Glutamatergic neuron (in vitro differentiated cells): ENCODE measurements at regions not wholly inside any gene's neighbourhood (a gene's known extent, or its start where the extent isn't known, plus 50 kb on each side); places are given as distances from the start of the nearest gene placed in this dataset.

Source experiments
- DNase-seq: peaks from one replicate; pipeline ENCODE4 v3.0.0; 2022
- H3K27ac Mint-ChIP-seq: one replicate; pipeline ENCODE4 v1.8.0; 2020; ENCODE audit warnings: mild to moderate bottlenecking, mixed read lengths, inconsistent platforms; ENCODE audit not compliant: unreplicated experiment
- H3K27me3 Mint-ChIP-seq: one replicate; pipeline ENCODE4 v1.8.0; 2020; ENCODE audit warnings: mild to moderate bottlenecking, moderate library complexity, mixed read lengths, inconsistent platforms; ENCODE audit not compliant: unreplicated experiment
- H3K36me3 Mint-ChIP-seq: one replicate; pipeline ENCODE4 v1.8.0; 2020; ENCODE audit warnings: mild to moderate bottlenecking, mixed read lengths, inconsistent platforms; ENCODE audit not compliant: unreplicated experiment
- H3K4me1 Mint-ChIP-seq: one replicate; pipeline ENCODE4 v1.8.0; 2020; ENCODE audit warnings: mild to moderate bottlenecking, low read depth, mixed read lengths, inconsistent platforms; ENCODE audit not compliant: unreplicated experiment
- H3K4me3 Mint-ChIP-seq: one replicate; pipeline ENCODE4 v1.8.0; 2020; ENCODE audit warnings: mild to moderate bottlenecking, mixed read lengths, inconsistent platforms; ENCODE audit not compliant: unreplicated experiment
- H3K9me3 Mint-ChIP-seq: one replicate; pipeline ENCODE4 v1.8.0; 2020; ENCODE audit warnings: mild to moderate bottlenecking, moderate library complexity, mixed read lengths, inconsistent platforms; ENCODE audit not compliant: unreplicated experiment
- CTCF ChIP-seq: fragments of 200-600 bp; sonication (generic); IDR thresholded peaks from one replicate; pipeline ENCODE4 v1.5.0; 2021; ENCODE audit not compliant: partially characterized antibody, unreplicated experiment

GRCh38 chr5:82817897-82818676 lies 259.1 kb downstream of the TMEM167A start:
- H3K36me3 Mint-ChIP-seq = no peaks in the 10 kb centered on the region
- no peak for TF ChIP-seq CTCF
- no peaks in the 10 kb centered on the region for H3K27me3 Mint-ChIP-seq
- no peak overlapping the region for H3K27ac Mint-ChIP-seq
- H3K4me3 Mint-ChIP-seq = no peak overlapping the region
- no peak for DNase-seq
- H3K9me3 Mint-ChIP-seq = no peaks in the 10 kb centered on the region
- H3K4me1 Mint-ChIP-seq = peaks cover 14% of the 10 kb centered on the region

- Mint-ChIP-seq H3K36me3 (no peaks in the 10 kb centered on the region), H3K4me3 (no peak overlapping the region), H3K27me3 (no peaks in the 10 kb centered on the region), H3K4me1 (peaks cover 17% of the 10 kb centered on the region), H3K27ac (no peak overlapping the region), H3K9me3 (no peaks in the 10 kb centered on the region)
- no peak for DNase-seq
- TF ChIP-seq CTCF = no peak
Measured at GRCh38 chr5:82816926-82817325, 260.3 kb downstream of the TMEM167A start.

GRCh38 chr5:82815871-82816270 lies 261.3 kb downstream of the TMEM167A start:
- no peak for TF ChIP-seq CTCF
- no peaks in the 10 kb centered on the region for H3K9me3 Mint-ChIP-seq
- H3K36me3 Mint-ChIP-seq = no peaks in the 10 kb centered on the region
- DNase-seq = no peak
- H3K27ac Mint-ChIP-seq = no peak overlapping the region
- peaks cover 18% of the 10 kb centered on the region for H3K4me1 Mint-ChIP-seq
- no peak overlapping the region for H3K4me3 Mint-ChIP-seq
- no peaks in the 10 kb centered on the region for H3K27me3 Mint-ChIP-seq

GRCh38 chr5:82813861-82814260 lies 263.3 kb downstream of the TMEM167A start:
- Mint-ChIP-seq H3K4me1 (peaks cover 18% of the 10 kb centered on the region), H3K36me3 (no peaks in the 10 kb centered on the region), H3K27ac (no peak overlapping the region), H3K4me3 (no peak overlapping the region), H3K9me3 (no peaks in the 10 kb centered on the region), H3K27me3 (no peaks in the 10 kb centered on the region)
- no peak for TF ChIP-seq CTCF
- DNase-seq = no peak

- no peak for DNase-seq
- H3K27me3 Mint-ChIP-seq = no peaks in the 10 kb centered on the region
- H3K4me1 Mint-ChIP-seq = peaks cover 18% of the 10 kb centered on the region
- peak overlapping the region; percentile 56 for H3K27ac Mint-ChIP-seq
- no peak for TF ChIP-seq CTCF
- no peaks in the 10 kb centered on the region for H3K36me3 Mint-ChIP-seq
- H3K4me3 Mint-ChIP-seq = no peak overlapping the region
- H3K9me3 Mint-ChIP-seq = no peaks in the 10 kb centered on the region
Measured at GRCh38 chr5:82812575-82812974, 264.6 kb downstream of the TMEM167A start.
